GM18507 (cell line): ENCODE measurements at regions not wholly inside any gene's neighbourhood (a gene's known extent, or its start where the extent isn't known, plus 50 kb on each side); places are given as distances from the start of the nearest gene placed in this dataset.

Experiments
- DNase-seq: peaks from one replicate; pipeline ENCODE4 v3.0.0; 2011; ENCODE audit warnings: low read depth; ENCODE audit not compliant: insufficient read length; ENCODE audit errors: extremely low spot score
- FAIRE-seq: peaks from 2 replicates; lab custom pipeline; 2011; peaks lifted over from hg19 to GRCh38; lab: Jason Lieb, UNC

GRCh38 chr11:70544774-70545609 lies 146.7 kb downstream of the CTTN start:
- FAIRE-seq (no peak), DNase-seq (no peak)

- no peak for FAIRE-seq
- no peak for DNase-seq
These were observed 147.2 kb downstream of the CTTN start for GRCh38 chr11:70545610-70545912.

DNA sequence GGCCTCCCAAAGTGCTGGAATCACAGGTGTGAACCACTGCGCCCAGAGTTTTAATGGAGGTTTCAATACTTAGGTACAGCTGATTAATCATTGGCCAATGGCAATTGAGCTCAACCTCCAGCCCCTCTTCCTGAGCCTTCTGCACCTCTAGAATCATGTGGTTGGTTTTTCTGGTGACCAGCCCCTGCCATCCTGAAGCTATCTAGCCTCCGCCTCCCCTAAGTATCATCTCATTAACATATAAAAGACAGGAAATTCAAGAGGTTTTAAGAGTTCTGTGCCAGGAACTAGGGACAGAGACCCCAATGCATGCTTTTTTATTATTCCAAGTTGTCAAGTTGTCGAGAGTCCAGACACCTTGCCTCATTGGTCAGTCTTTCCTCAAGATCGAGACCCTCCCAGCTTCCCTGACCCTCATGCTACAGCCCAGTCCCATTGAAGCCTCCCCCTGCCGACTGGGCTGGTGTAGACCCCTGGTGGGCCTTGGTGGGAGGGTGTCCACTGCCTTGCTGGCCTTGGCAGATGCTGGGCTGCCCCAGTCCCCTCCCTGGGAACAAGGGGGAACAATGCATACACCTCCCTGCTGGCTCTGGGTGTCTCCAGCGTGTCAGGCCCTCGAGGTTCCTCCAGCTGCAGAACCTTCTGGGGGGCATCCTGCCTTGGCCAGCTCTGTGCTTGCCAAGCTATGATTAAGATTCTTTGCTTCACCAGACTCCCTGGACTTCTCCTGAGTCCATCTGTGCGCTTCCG lies 148.0 kb downstream of the CTTN start:
- DNase-seq (no peak), FAIRE-seq (no peak)

- DNase-seq (no peak), FAIRE-seq (no peak)
These were observed 149.1 kb downstream of the CTTN start for GRCh38 chr11:70547386-70547785.

DNA sequence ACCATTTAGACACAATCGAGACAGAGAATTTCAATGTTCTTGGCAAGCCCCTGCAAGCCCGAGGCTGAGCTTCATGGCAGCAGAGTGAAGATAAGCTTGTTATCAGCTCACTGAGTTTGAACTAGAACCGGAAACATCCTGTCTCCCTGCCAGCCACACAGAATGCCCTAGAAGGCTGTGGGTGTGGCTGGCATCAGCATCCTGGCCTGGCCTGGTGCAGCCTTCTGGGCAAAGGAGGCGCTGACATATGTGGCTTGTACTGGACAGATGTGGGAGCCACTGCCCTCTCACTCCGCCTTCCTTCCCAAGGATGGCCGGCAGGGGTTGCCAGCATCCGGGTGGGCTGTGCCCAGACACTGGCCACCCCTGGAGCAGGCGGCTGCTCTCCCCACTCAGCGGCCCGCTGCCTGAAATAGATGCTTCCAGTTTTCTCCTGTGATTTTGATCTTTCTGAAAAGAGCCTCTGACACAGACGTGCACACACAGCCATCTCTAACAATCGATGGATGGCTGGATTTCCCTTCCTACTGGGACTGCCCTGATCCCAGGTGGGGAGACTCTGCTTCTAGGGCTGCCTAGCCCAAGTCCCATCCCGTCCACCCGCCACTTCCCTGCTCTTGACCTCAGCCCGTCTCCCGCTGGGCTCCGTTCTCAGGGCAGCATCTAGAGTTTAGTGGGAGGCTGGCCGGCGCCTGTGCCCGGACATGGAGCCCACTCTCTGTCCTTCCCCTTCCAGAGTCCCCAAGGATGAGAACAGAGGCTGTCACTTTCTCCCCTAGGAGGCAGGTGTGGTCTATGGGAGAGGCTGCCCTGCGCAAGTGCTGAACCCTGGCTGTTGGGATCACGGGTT lies 149.7 kb downstream of the CTTN start:
- DNase-seq (no peak), FAIRE-seq (no peak)

GRCh38 chr11:70548976-70549375 lies 150.6 kb downstream of the CTTN start:
- FAIRE-seq, result no peak
- no peak for DNase-seq

- DNase-seq (no peak), FAIRE-seq (no peak)
These were observed 151.1 kb downstream of the CTTN start for GRCh38 chr11:70549386-70549785.

DNA sequence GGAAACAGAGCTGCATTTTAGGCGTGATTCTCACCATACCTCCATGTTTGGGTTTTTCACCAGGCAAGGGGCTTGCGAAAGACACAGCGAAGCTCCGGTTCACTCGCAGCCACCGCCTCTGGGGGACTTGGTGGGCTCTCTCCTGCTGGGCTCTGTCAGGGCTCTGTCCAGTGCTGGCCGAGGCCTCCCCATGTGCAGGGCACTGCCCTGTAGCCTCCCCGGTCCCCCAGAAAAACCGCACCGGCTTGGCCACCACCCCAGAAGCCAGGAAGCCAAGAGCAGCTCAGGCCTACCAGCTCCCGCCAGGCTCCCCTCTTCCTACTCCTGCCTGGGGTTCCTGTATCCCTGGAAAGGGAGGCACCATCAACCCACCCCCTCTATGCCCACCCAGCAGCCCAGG lies 151.5 kb downstream of the CTTN start:
- no peak for DNase-seq
- FAIRE-seq, result no peak

- FAIRE-seq (no peak), DNase-seq (no peak)
These were observed 152.3 kb downstream of the CTTN start for GRCh38 chr11:70550456-70551195.

DNA sequence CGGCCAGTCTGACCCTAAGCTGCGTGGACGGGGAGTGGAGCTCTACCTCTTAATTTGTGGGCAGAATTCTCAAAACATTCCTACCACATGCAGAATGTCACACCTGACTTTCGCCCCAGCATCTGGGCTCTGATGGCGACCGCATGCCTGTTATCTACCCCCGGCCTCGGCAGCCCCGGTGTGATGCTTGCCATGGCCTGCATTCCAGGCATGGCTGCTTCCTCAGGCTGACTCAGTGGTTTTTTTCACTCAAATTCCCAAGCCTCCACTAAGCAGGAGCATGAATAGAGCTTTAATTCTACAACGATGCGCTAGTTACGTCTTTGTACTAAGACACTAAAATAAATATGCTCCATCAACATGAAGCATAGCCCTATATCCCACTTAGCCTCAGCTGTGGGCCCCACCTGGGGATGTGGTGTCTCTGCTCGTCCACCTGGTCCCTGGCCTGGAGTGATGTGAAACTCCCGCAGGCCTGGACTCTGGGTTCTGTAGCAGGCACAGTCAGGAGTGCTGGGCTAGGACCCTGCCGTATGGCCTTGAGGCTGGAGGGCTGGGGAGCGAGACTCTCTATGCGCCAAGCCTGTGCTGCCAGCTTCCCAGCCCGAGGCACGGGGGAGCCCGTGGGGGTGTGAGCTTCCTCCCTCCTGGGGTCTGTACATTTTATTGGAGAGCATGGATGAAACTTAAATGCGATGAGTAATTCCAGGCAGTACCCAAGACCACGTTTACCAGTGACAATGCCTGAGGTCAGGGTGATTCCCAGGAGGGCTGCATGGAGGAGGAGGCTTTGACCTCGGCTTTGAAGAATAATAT lies 153.2 kb downstream of the CTTN start:
- FAIRE-seq, result no peak
- no peak for DNase-seq

DNA sequence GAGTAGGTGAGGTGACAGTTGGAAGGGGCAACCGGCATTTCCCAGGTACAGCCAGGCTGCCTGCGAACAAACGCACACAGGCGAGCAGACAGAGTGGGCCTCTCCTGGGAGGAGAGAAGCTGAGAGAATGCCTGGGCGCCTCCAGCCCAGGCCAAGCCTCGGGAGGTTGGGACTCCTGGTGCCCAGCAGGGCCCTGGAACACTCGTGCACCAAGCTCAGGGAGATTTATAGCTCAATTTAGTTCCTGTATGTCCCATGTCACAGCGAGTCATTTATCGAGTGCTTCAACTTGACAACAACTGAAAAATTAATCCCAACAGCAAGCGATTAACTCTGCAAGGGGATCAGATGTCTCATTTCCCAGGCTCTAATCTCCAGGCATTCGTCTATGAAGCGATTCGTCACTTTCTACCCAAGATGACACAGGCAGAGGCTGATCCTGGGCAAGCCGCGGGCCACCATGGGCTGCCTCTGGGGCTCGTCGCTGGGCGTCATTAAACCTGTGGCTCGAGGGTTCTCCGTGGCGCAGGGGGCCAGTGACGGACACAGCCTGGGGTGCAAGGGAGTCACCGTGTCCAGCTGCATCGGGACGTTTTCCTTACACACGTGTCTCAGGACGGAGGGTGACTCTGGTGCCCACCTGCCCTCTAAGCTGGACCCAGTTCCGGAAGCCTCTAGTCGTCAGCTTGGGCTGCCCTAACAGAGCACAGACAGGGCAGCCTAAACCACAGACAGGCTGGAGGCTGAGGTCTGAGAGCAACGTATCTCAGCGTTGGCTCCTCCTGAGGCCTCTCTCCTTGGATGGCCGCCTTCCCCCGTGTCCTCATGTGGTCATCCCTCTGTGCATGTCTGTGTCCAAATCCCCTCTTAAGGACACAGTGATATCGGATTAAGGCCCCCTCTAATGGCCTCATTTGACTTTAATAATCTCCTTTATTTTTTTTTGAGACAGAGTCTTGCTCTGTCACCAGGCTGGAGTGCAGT lies 154.1 kb downstream of the CTTN start:
- FAIRE-seq (no peak), DNase-seq (no peak)

DNA sequence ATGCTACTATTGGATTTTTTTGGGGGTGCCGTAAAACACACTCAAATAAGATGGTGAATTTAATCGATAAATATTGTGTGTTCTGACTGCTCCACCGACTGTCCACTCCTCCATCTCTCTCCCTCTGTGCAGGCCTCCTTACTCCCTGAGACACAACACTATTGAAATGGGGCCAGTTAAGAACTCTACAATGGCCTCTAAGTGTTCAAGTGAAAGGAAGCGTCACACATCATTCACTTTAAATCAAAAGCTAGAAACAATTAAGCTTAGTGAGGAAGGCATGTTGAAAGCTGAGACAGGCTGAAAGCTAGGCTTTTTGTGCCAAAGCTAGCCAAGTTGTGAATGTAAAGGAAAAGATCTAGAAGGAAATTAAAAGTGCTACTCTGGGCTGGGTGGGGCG lies 156.7 kb downstream of the CTTN start:
- DNase-seq (no peak), FAIRE-seq (no peak)

GRCh38 chr11:70556884-70557741 lies 158.8 kb downstream of the CTTN start:
- FAIRE-seq (no peak), DNase-seq (no peak)

- DNase-seq, result no peak
- FAIRE-seq, result no peak
These were observed 159.6 kb downstream of the CTTN start for GRCh38 chr11:70557742-70558485.

DNA sequence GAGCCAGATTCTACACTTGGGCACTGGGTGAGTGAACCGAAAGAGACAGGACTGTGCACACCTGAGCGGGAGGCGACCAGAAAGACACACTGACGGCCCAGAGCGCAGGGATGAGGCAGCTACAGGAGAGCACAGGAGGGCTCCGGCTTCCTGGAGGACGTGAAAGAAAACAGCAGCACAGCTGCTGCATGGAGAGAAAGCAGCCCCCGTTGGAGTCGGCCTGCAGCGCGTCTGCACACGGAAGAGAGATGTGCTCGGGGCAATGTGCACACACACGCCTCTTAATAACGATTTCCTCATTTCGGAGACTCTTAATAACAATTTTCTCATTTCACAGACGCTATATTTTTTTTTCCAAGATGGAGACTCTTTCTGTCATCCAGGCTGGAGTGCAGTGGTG lies 160.4 kb downstream of the CTTN start:
- no peak for DNase-seq
- FAIRE-seq, result no peak

DNA sequence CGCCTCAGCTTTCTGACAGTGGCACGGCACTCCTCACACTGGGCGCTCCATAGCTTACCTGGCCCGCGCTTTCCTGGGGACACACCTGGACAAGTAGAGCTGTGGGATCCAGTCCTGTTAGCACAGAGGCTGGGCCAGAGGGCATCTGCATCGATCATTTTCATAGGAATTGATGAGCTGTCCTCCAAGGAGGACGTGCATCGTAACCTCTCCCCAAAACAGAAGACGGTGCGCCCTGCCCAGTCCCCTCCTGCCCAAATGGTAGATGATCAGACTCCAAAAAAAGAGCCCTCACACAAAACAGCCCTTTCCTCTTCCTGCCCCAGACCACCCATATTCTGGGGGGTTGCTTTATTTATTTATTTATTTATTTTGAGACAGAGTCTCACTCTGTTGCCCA lies 161.2 kb downstream of the CTTN start:
- no peak for FAIRE-seq
- no peak for DNase-seq
